COLO668 (cell line): ENCODE measurements at regions not wholly inside any gene's neighbourhood (a gene's known extent, or its start where the extent isn't known, plus 50 kb on each side); places are given as distances from the start of the nearest gene placed in this dataset.

ENCODE experiments used
- DNase-seq: peaks from one replicate; lab custom pipeline; 2025; ENCODE audit not compliant: unreplicated experiment; lab: John Stamatoyannopoulos, UW

- no peak for DNase-seq
Observed at GRCh38 chr10:125222515-125223308, 62.3 kb upstream of the CTBP2 start.

DNA sequence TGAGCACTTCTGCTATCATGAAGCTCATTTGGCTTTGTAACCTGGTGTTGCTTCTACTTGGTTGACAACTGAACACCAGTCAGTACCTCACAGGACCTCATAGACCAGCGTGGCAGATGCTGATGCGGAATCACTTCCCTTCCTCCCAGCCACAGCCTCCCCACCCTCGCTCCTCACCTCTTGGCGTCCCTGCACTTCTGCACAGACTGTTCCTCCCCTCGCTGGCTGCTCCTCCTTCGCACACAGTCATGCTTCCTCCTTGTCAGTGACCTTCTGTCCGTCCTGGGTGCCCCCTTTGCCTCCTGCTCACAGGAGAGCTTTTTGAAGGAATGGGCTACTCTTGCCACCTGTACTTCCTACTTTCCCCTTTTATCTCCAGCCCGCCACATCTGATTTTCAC, 61.4 kb upstream of the CTBP2 start:
- no peak for DNase-seq

DNA sequence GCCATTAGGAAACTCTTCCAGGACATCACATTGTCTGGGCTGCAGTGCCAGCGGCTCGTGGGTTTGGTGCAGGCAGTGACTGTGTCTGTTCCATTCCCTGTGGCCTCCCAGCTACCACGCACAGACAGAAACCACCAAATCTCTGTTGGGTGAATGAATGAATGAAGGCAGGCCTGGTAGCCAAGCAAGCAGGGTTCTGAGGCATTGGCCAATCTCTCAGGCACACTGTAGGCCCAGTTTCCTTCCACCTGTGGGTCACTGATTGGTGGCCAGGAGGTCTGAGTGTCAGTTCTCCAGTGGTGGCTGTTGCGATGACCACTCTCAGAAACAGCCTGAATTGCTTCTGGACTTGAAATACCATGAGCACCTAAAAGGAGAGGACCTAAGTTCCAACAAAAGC, 59.4 kb upstream of the CTBP2 start:
- no peak for DNase-seq

DNA sequence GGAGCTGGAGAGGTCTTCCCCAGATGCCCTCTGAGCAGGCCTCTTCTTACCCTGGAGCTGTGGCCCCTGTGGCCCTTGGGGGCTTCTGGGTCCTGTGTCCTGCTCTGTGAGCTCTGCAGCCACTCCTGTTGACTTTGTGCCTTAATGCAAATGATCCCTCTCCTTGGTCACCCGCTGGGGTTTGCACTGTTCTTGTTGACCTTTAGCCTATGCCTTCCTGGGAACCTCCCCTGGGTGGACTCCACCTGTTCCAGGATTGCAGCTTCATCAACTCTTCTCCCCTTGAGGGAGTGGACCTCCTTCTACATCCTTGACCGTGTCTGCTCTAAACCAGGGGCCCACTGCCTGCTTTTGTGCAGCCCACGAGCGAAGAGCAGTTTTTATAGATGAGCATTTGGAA, 58.6 kb upstream of the CTBP2 start:
- DNase-seq: no peak

- no peak for DNase-seq
Observed at GRCh38 chr10:125217990-125218675, 57.8 kb upstream of the CTBP2 start.

DNA sequence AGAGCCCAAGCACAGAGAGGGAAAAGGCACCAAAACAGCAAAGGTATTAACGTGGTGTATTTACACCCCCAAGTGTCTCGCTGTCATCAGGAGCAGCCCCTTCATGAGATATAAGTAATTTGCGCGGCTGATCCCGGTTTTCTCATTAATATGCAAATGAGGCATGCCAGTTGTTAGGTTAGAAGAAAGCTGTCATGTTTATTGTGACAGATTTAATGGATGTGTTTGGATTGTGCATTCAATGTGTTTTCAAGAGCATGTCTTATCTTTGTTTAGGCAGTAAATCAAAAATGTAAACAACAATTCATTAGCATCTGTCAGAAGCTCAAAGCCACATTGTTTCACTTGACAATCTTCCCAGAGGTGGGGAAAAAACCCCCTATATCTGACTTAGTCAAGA, 56.5 kb upstream of the CTBP2 start:
- DNase-seq: no peak

DNA sequence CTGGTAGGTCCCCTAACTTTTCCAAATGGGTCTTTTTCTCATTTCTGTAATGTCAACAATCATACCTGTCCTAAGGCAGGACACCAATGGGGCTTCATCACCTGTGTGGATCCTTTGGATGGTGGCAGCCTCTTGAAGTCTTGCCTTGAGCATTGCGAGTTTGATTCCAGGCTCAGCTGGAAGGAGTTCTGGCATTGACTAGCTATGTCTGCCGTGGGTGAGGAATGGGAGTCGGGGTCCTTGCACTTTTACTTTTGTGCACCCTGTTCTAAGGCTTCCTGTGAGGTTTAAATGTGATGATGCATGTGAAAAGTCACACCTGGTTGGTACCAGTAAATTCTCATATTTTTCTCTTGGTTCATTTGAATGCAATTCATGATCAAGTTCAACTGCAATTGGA, 55.9 kb upstream of the CTBP2 start:
- no peak for DNase-seq

DNA sequence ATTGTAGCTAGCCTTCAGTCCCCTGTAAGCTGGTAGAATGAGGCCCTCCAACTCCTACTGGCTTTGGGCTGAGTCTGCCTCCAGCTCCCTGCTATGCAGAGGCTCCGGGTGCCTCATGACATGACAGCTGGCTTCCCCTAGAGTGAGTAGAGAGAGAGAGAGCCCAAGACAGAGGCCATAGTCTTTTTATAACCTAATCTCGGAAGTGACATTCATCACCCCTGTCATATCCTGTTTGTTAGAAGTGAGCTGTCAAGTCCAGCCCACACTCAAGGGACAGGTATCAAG, 53.9 kb upstream of the CTBP2 start:
- no peak for DNase-seq

GRCh38 chr10:125213541-125214282, 53.3 kb upstream of the CTBP2 start:
- DNase-seq: no peak

DNA sequence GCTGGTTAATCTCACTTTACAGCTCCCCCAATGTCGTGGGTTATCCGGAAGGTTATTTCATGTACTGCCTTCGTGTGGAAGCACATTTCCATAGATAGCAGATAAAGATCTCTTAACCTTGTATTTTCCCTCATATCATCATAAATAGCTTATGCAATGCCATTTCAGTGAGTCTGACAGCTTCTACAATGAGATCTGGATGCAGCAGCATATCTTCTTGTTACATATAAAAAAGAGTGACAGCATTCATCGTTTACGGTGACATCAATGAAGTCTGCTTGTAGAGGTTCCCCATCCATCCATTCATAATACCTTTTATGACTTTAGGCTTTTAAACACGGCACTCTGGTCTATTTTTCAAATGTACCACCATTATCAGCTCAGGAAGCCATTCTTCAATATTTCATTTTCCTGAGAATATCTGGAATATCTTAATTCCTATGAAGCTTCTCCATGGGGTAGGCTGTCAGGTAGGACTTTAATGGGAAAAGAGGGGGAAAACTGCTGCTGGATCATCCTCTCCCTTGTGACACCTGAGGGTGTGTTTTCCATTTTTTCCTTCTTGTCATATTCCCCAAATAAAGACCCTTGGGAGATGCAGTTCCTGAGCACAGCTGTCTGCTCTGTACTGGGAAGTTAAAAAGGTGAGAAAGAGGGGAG, 51.9 kb upstream of the CTBP2 start:
- no peak for DNase-seq
